GM18873 (cell line): ENCODE measurements at regions not wholly inside any gene's neighbourhood (a gene's known extent, or its start where the extent isn't known, plus 50 kb on each side); places are given as distances from the start of the nearest gene placed in this dataset.
A peak's percentile ranks its signal among the peaks of the same experiment; 100 is the strongest.

Source experiments
- ATAC-seq: cut with Tn5 transposase; IDR thresholded peaks from one replicate; pipeline ENCODE4 v1.9.1; 2021; ENCODE audit warnings: mild to moderate bottlenecking, moderate library complexity, moderate number of reproducible peaks; ENCODE audit not compliant: unreplicated experiment, low FRiP score

- no peak for ATAC-seq
These were observed 523.4 kb upstream of the BTBD3 start for GRCh38 chr20:11394145-11394833.

DNA sequence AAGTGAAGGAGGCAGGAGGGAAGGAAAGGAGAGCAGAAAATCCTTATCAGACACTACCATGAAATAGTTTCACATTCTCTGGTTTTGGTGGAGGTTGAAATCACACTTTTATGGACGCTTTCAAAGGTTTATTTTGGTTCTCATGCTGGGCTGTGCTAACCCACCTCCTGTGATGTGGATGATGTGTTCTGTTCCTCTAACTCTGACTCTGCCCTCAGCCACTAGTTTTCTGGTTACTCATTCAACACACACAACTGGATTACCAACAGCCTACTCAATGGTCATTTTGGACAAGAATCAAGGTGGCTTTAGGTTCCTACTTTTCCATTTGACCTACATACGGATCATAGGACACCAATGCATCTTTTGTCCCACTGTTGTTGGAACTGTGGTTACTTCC, 522.1 kb upstream of the BTBD3 start:
- ATAC-seq: no peak

DNA sequence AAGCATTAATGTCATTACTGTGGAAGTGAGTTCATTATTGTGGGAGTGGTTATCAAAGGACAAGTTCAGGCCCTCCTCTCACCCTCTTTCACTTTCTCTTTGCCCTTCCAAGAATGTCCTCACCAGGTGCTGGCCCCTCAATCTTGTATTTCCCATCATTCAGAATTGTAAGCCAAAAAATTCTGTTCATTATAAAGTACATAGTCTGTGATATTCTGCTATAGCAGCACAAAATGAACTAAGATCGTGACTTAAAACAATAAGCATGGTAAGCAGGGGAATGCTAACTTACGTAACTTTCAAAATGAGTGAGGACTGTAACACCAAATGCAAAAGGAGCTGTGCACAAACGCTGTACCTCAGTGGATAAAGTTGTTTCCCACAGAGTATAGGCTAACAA, 515.7 kb upstream of the BTBD3 start:
- ATAC-seq: peak; percentile 46

GRCh38 chr20:11403711-11404110, 514.0 kb upstream of the BTBD3 start:
- ATAC-seq: no peak

GRCh38 chr20:11406877-11407276, 510.8 kb upstream of the BTBD3 start:
- ATAC-seq: no peak

- no peak for ATAC-seq
These were observed 508.1 kb upstream of the BTBD3 start for GRCh38 chr20:11409561-11409960.

DNA sequence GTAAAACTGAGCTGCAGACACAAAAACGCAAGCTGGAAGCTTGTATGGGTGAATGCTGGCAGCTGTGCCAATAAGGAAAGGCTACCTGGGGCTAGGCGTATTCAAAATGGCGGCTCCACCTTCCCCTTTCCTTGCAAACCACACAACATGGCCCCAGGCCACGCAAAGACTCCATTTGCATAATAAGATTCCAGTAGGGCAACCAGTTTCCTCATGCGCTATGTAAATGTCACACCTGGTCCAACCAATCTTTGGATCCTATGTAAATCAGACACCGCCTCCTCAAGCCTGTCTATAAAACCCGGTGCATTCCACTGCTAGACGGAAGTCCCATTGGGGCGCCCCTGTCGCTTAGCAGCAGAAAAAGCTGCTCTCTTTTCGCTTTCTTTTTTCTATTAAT, 505.9 kb upstream of the BTBD3 start:
- ATAC-seq: no peak

- no peak for ATAC-seq
These were observed 490.7 kb upstream of the BTBD3 start for GRCh38 chr20:11426948-11427347.

- no peak for ATAC-seq
These were observed 488.5 kb upstream of the BTBD3 start for GRCh38 chr20:11429168-11429567.

GRCh38 chr20:11429889-11430519, 487.7 kb upstream of the BTBD3 start:
- ATAC-seq: no peak

- no peak for ATAC-seq
These were observed 487.0 kb upstream of the BTBD3 start for GRCh38 chr20:11430652-11431051.

GRCh38 chr20:11431621-11432020, 486.1 kb upstream of the BTBD3 start:
- no peak for ATAC-seq

- no peak for ATAC-seq
These were observed 485.3 kb upstream of the BTBD3 start for GRCh38 chr20:11432407-11432806.

DNA sequence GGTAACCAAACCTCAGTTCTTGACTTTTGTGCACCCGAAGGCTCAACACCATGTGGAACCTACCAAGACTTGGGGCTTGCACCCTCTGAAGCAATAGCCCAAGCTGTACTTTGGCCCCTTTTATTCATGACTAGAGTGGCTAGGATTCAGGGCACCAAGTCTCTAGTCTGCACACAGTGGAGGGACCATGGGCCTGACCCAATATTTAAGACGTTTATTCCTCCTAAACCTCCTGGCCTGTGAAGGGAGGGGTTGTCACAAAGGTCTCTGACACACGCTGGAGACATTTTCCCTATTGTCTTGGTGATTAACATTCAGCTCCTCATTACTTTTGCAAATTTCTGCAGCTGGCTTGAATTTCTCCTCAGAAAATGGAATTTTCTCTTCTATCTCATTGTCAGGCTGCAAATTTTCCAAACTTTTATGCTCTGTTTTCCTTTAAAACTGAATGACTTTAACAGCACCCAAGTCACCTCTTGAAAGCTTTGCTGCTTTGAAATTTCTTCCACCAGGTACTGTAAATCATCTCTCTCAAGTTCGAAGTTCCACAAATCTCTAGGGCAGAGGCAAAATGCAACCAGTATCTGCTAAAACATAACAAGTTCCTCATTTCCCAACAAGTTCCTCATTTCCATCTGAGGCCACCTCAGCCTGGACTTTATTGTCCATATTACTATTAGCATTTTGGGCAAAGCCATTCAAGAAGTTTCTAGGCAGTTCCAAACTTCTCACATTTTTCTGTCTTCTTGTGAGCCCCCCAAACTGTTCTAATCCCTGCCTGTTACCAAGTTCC, 481.4 kb upstream of the BTBD3 start:
- ATAC-seq: no peak

- no peak for ATAC-seq
These were observed 480.6 kb upstream of the BTBD3 start for GRCh38 chr20:11437090-11437489.

DNA sequence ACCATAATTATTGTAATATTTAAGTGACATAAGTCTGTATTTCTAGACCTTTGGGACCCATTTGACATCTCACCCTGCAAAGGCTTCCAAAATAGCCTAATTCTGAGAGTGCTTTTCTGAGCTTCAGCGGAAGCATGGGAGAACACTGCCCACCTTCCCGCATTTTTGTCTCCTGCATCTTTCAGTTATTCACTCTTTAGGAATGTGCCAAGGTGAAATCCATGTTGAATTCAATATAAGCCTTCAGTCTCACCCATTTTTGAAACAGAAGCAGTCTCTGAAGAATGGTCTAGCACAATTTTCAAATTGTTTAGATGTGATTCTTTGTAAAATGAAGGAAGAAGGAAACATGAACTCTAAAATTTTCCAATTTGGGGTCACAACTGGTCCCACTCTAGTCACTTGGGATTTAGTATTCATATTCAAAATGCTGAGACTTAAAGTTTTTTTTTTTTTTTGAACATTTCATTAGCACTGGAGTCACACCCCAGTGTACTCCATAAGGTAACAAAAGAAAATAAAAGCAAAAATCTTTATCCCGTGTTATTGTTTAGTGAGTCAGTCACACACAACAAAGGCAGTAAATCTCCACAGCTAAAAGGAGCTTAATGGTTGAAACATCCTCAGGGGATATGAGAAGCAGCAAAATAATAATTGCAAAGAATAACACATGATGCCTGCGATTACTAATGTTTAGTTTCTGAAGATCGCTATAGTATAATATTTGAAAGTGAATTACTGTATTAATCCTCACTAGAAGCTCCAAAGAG, 479.9 kb upstream of the BTBD3 start:
- ATAC-seq: no peak

DNA sequence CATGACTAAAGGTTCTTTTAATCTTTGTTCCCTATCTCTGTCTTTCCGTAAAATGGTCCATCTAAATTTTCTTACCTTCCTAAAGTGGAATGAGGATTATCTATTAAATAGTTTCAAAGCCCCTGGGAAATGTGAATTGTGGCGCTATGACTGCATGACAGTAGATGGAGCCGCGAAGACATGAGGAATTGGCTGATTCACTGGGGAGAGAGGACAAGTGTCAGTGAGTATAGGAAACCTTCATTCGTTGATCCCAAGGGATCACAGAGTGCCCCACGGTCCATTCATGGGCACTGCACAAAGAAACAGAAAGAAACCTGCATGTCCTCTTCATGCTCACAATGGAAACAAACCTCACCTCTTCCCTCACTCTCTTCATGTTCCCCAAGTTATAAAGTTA, 479.3 kb upstream of the BTBD3 start:
- no peak for ATAC-seq

- ATAC-seq: no peak
These were observed 474.1 kb upstream of the BTBD3 start for GRCh38 chr20:11443382-11444119.

- ATAC-seq: no peak
These were observed 472.5 kb upstream of the BTBD3 start for GRCh38 chr20:11445161-11445560.

GRCh38 chr20:11445891-11446290, 471.8 kb upstream of the BTBD3 start:
- ATAC-seq: no peak
